HG03060 (cell line): ENCODE measurements at regions not wholly inside any gene's neighbourhood (a gene's known extent, or its start where the extent isn't known, plus 50 kb on each side); places are given as distances from the start of the nearest gene placed in this dataset.

Experiments used
- ATAC-seq: cut with Tn5 transposase; IDR thresholded peaks from one replicate; pipeline ENCODE4 v1.9.1; 2021; ENCODE audit warnings: low read depth, moderate number of reproducible peaks; ENCODE audit not compliant: unreplicated experiment

- ATAC-seq: no peak
Observed at GRCh38 chr10:15462253-15462897, 91.3 kb upstream of the FAM171A1 start.

- no peak for ATAC-seq
Observed at GRCh38 chr10:15461353-15462108, 90.4 kb upstream of the FAM171A1 start.

GRCh38 chr10:15460661-15461060 is 89.6 kb upstream of the FAM171A1 start:
- no peak for ATAC-seq

- ATAC-seq: no peak
Observed at GRCh38 chr10:15459218-15459617, 88.1 kb upstream of the FAM171A1 start.

- no peak for ATAC-seq
Observed at GRCh38 chr10:15457382-15457781, 86.3 kb upstream of the FAM171A1 start.

- no peak for ATAC-seq
Observed at GRCh38 chr10:15455456-15455855, 84.4 kb upstream of the FAM171A1 start.

GRCh38 chr10:15453926-15454325 is 82.8 kb upstream of the FAM171A1 start:
- ATAC-seq: no peak

GRCh38 chr10:15453457-15453856 is 82.4 kb upstream of the FAM171A1 start:
- ATAC-seq: no peak

GRCh38 chr10:15452545-15452944 is 81.5 kb upstream of the FAM171A1 start:
- ATAC-seq: no peak

- ATAC-seq: no peak
Observed at GRCh38 chr10:15451137-15452094, 80.3 kb upstream of the FAM171A1 start.

GRCh38 chr10:15448598-15448997 is 77.5 kb upstream of the FAM171A1 start:
- no peak for ATAC-seq

- no peak for ATAC-seq
Observed at GRCh38 chr10:15445006-15445390, 73.9 kb upstream of the FAM171A1 start.

GRCh38 chr10:15444105-15445005 is 73.3 kb upstream of the FAM171A1 start:
- ATAC-seq: no peak

GRCh38 chr10:15442056-15442455 is 71.0 kb upstream of the FAM171A1 start:
- no peak for ATAC-seq

- no peak for ATAC-seq
Observed at GRCh38 chr10:15440204-15440711, 69.2 kb upstream of the FAM171A1 start.

- no peak for ATAC-seq
Observed at GRCh38 chr10:15439341-15439842, 68.3 kb upstream of the FAM171A1 start.

- no peak for ATAC-seq
Observed at GRCh38 chr10:15436696-15437095, 65.6 kb upstream of the FAM171A1 start.

GRCh38 chr10:15433850-15434537 is 62.9 kb upstream of the FAM171A1 start:
- peak; percentile 77 for ATAC-seq

- no peak for ATAC-seq
Observed at GRCh38 chr10:15432266-15432665, 61.2 kb upstream of the FAM171A1 start.
